Kidney (tissue), 13 donors: ENCODE measurements at regions not wholly inside any gene's neighbourhood (a gene's known extent, or its start where the extent isn't known, plus 50 kb on each side); places are given as distances from the start of the nearest gene placed in this dataset.

ENCODE experiments used
- DNase-seq, 5 donors: peaks; one replicate each; pipeline ENCODE4 v3.0.0-alpha.2; 2013 to 2020
- FAIRE-seq: peaks from 2 replicates; lab custom pipeline; 2012; peaks lifted over from hg19 to GRCh38; lab: Jason Lieb, UNC
- H3K27ac ChIP-seq, 2 donors: one replicate each; pipeline ENCODE4 v1.7.0; 2013; ENCODE audit warnings: low read depth in 2 of 2, low read length in 2 of 2, inconsistent platforms in 1 of 2
- H3K27me3 ChIP-seq: one replicate; pipeline ENCODE4 v1.7.1; 2013; ENCODE audit warnings: low read length, inconsistent platforms; ENCODE audit not compliant: control insufficient read depth, insufficient read depth
- H3K36me3 ChIP-seq, 3 donors: one replicate each; pipeline versions ENCODE4 v1.7.0 to v1.7.1; 2013; ENCODE audit warnings: low read length in 3 of 3, control low read depth in 1 of 3, inconsistent platforms in 1 of 3; ENCODE audit not compliant: insufficient read depth in 3 of 3, control insufficient read depth in 2 of 3
- H3K4me1 ChIP-seq, 3 donors: one replicate each; pipeline versions ENCODE4 v1.7.0 to v1.7.1; 2013; ENCODE audit warnings: low read length in 3 of 3, inconsistent platforms in 1 of 3, low read depth in 1 of 3; ENCODE audit not compliant: control insufficient read depth in 2 of 3, insufficient read depth in 2 of 3
- H3K4me3 ChIP-seq, 3 donors: one replicate each; pipeline versions ENCODE4 v1.7.0 to v1.8.1; 2013; ENCODE audit warnings: low read length in 3 of 3, control low read depth in 1 of 3, inconsistent platforms in 1 of 3
- H3K9ac ChIP-seq, 3 donors: one replicate each; pipeline versions ENCODE4 v1.7.0 to v1.7.1; 2013; ENCODE audit warnings: low read length in 3 of 3, control low read depth in 1 of 3, inconsistent platforms in 1 of 3
- H3K9me3 ChIP-seq, 3 donors: one replicate each; pipeline versions ENCODE4 v1.7.0 to v1.7.1; 2013; ENCODE audit warnings: low read length in 3 of 3, control low read depth in 1 of 3, inconsistent platforms in 1 of 3; ENCODE audit not compliant: control insufficient read depth in 2 of 3, insufficient read depth in 1 of 3
- CTCF ChIP-seq: IDR thresholded peaks from 3 replicates; pipeline ENCODE4 v1.5.1; 2012; ENCODE audit warnings: mild to moderate bottlenecking, moderate library complexity, borderline replicate concordance; ENCODE audit not compliant: insufficient read depth; ENCODE audit errors: extremely low read depth
- intact Hi-C: fragments of 100-400 bp; cut with DNase I; formaldehyde crosslinking; loops from one replicate; pipeline ENCODE4 v1.11.1; 2022
- donor health status: control.
- donor health status: control.
- donor health status: control.
- donor health status: control.
- donor health status: control.
- donor health status: DM: yes; HTN: yes; CAD: no.
- donor health status: Normal renal cell carcinoma (clear cell type).

DNA sequence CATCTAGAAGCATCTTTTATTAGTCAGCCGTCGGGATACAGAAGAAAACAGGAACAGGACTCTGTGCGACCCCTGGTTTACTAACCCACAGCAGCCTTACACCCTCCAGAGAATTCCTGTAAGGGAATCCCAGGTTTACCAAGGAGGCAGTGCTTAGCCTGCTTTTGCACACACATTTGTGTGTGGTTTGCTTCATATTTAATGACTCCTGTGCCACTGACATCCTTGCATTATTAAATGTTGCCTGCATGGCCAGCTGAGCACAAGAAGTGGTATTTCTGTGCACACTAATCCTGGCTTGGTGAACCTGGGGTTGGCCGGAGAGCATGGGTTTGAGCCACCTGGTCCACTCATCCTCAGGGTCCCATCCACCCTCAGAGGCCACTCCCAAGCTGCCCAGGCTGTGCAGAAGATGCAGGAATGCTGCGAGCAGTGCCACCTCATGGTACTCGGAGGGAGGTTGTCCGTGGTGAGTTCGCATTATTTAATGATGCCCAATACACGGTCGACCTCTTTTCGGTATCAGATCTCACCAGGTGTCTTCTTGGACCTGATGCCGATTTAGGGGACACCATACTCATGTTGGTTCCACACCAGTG lies 152.4 kb upstream of the RTL1 start:
- no peak for DNase-seq
- no peak for FAIRE-seq
- H3K9me3 ChIP-seq, result no peaks in the 10 kb centered on the region
- no peak overlapping the region for H3K4me3 ChIP-seq
- H3K9ac ChIP-seq, result no peak overlapping the region
- intact Hi-C loops, result no loop called here
- no peaks in the 10 kb centered on the region for H3K27me3 ChIP-seq
- H3K27ac ChIP-seq, result no peak overlapping the region
- H3K36me3 ChIP-seq, result peaks cover 0 to 5% (median 0%) of the 10 kb centered on the region in 3 donors
- no peaks in the 10 kb centered on the region for H3K4me1 ChIP-seq
- no peak for TF ChIP-seq CTCF

DNA sequence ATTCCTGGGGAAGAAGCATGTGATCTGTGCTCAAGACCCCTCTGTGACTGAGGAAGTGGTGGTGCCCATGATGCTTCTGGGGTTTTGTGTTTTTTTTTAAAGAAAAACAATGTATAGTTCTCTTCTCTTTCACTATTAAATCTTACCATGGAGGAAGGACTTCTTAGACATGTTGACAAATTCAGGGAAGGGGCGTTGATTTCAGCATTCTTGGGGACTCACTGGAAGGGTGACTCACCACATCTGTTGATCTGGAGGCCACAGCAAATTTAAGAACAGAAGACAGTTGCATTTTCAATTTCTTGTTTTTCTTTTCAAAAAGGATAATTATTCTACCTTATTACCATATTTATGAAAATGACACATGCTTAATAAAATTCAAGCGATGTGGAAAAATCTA lies 152.9 kb upstream of the RTL1 start:
- no peak for DNase-seq
- FAIRE-seq, result no peak
- TF ChIP-seq CTCF, result no peak
- no peaks in the 10 kb centered on the region for H3K27me3 ChIP-seq
- peaks cover 0 to 5% (median 0%) of the 10 kb centered on the region in 3 donors for H3K36me3 ChIP-seq
- intact Hi-C loops, result no loop called here
- H3K4me3 ChIP-seq, result no peak overlapping the region
- no peaks in the 10 kb centered on the region for H3K4me1 ChIP-seq
- H3K27ac ChIP-seq, result no peak overlapping the region
- H3K9me3 ChIP-seq, result no peaks in the 10 kb centered on the region
- no peak overlapping the region for H3K9ac ChIP-seq

DNA sequence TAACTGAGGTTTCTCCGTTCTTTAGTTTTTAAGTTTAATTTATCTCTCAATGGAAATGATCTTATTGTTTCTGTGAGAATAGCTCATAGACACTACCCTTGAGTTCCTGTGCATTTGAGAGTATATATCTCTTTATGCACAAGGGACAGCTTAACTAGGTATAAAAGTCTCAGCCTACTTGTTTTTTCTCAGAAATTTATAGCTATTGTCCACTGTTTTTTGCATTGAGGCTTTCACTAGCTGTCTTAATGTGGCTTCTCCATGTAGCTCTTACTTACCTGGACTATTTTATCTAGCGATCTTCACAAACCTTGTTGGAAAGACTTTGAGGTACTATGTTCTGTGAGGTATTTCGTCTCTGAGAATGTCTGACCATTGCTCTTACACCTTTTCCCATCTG lies 153.9 kb upstream of the RTL1 start:
- no peak overlapping the region for H3K4me3 ChIP-seq
- no peak overlapping the region for H3K27ac ChIP-seq
- no peaks in the 10 kb centered on the region for H3K27me3 ChIP-seq
- FAIRE-seq (no peak), DNase-seq (no peak)
- H3K9me3 ChIP-seq, result no peaks in the 10 kb centered on the region
- no peaks in the 10 kb centered on the region for H3K4me1 ChIP-seq
- no peak for TF ChIP-seq CTCF
- intact Hi-C loops, result no loop called here
- peaks cover 0 to 5% (median 0%) of the 10 kb centered on the region in 3 donors for H3K36me3 ChIP-seq
- H3K9ac ChIP-seq, result no peak overlapping the region

GRCh38 chr14:101058571-101058970 lies 155.0 kb upstream of the RTL1 start:
- no peaks in the 10 kb centered on the region for H3K9me3 ChIP-seq
- H3K9ac ChIP-seq, result no peak overlapping the region
- no peak for FAIRE-seq
- DNase-seq, result no peak
- H3K27ac ChIP-seq, result no peak overlapping the region
- H3K27me3 ChIP-seq, result no peaks in the 10 kb centered on the region
- H3K36me3 ChIP-seq, result peaks cover 0 to 5% (median 0%) of the 10 kb centered on the region in 3 donors
- TF ChIP-seq CTCF, result no peak
- intact Hi-C loops, result no loop called here
- H3K4me3 ChIP-seq, result no peak overlapping the region
- H3K4me1 ChIP-seq, result no peaks in the 10 kb centered on the region
